Breast epithelium (tissue), 3 donors: ENCODE measurements at regions not wholly inside any gene's neighbourhood (a gene's known extent, or its start where the extent isn't known, plus 50 kb on each side); places are given as distances from the start of the nearest gene placed in this dataset.

ENCODE experiments used
- POLR2A ChIP-seq: fragments of 450-650 bp; IDR thresholded peaks from one replicate; pipeline ENCODE4 v1.6.1; 2016; ENCODE audit warnings: antibody characterized with exemption, mild to moderate bottlenecking, moderate library complexity
- TF ChIP-seq, protein P1 (sequence below), 3 donors: fragments of 450-650 bp; IDR thresholded peaks; one replicate each; pipeline ENCODE4 v1.5.1; 2016 to 2017; ENCODE audit warnings: antibody characterized with exemption in 3 of 3, mild to moderate bottlenecking in 3 of 3, moderate library complexity in 3 of 3

DNA sequence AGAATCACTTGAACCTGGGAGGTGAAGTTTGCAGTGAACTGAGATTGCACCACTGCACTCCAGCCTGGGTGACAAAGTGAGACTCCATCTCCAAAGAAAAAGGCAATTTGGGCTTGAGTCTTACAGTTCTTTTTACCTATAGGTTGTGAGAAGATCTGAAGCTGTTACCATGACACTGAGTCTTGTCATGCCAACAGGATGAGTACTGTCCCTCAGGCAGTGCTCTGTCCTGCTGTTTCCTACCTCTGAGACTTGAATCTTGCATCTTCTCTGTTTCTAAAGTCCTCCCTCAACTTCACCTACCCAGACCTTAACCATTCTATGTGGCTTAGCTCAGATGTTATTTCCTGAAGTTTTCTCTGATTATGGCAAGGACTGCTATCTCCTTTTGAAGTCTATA lies 400.8 kb upstream of the PRICKLE1 start:
- TF ChIP-seq, protein P1, sequence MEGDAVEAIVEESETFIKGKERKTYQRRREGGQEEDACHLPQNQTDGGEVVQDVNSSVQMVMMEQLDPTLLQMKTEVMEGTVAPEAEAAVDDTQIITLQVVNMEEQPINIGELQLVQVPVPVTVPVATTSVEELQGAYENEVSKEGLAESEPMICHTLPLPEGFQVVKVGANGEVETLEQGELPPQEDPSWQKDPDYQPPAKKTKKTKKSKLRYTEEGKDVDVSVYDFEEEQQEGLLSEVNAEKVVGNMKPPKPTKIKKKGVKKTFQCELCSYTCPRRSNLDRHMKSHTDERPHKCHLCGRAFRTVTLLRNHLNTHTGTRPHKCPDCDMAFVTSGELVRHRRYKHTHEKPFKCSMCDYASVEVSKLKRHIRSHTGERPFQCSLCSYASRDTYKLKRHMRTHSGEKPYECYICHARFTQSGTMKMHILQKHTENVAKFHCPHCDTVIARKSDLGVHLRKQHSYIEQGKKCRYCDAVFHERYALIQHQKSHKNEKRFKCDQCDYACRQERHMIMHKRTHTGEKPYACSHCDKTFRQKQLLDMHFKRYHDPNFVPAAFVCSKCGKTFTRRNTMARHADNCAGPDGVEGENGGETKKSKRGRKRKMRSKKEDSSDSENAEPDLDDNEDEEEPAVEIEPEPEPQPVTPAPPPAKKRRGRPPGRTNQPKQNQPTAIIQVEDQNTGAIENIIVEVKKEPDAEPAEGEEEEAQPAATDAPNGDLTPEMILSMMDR (IDR thresholded peaks at IDR 0.05): no peak
- no peak for TF ChIP-seq POLR2A
